Brain microvascular endothelial cell (primary cell): ENCODE measurements at regions not wholly inside any gene's neighbourhood (a gene's known extent, or its start where the extent isn't known, plus 50 kb on each side); places are given as distances from the start of the nearest gene placed in this dataset.
"Not testable (repeated sequence)": the region's sequence is repeated elsewhere in the genome, so short reads cannot be mapped to it uniquely, and the experiment has no call there.

Experiments
- DNase-seq: peaks from one replicate; pipeline ENCODE4 v3.0.0-alpha.2; 2020
- H3K27ac ChIP-seq: fragments of 250-450 bp; sonication (Bioruptor Pico); 2 replicates; pipeline ENCODE4 v1.5.1; 2020; ENCODE audit warnings: mild to moderate bottlenecking, moderate library complexity
- H3K27me3 ChIP-seq: fragments of 250-450 bp; sonication (Bioruptor Pico); replicated peaks from 2 replicates; pipeline ENCODE4 v1.5.1; 2020; ENCODE audit warnings: mild to moderate bottlenecking
- H3K36me3 ChIP-seq: fragments of 250-450 bp; sonication (Bioruptor Pico); replicated peaks from 2 replicates; pipeline ENCODE4 v1.5.1; 2020; ENCODE audit warnings: mild to moderate bottlenecking
- H3K4me3 ChIP-seq: 2 replicates; pipeline ENCODE4 v1.5.1; 2011; ENCODE audit warnings: low read depth, mild to moderate bottlenecking, control low read depth, low read length, moderate library complexity
- in situ Hi-C: cut with HindIII; loops from 2 replicates; pipeline ENCODE4 v1.10.0; 2017; ENCODE audit warnings: low sequenced_read_pairs, low pct_ligation_motif_present
- TF ChIP-seq, protein P1 (sequence below): IDR thresholded peaks from 2 replicates; pipeline ENCODE4 v1.5.1; 2011; ENCODE audit warnings: low read depth, mild to moderate bottlenecking, moderate library complexity, low read length, control low read depth, inconsistent platforms; ENCODE audit errors: missing control alignments

DNA sequence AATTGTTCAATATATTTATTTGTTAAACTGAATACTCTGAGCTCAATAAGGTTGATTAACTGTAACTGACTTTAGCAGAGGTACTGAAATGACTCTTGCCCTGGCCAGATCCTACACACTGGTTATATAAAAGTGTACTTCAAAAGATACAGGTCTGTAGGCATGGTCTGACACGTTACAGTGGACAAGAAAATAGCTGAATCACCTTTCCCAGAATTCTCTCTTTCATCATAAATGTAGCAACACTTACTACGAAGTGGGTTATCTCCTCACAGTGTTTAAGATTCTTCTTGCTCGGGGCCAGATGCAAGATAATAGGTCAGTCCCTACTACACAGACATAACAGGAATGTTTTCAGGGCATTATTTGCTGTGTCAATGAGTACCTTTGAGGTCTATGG lies 107.0 kb upstream of the ZC3H15 start:
- no peaks in the 10 kb centered on the region for H3K27me3 ChIP-seq

DNA sequence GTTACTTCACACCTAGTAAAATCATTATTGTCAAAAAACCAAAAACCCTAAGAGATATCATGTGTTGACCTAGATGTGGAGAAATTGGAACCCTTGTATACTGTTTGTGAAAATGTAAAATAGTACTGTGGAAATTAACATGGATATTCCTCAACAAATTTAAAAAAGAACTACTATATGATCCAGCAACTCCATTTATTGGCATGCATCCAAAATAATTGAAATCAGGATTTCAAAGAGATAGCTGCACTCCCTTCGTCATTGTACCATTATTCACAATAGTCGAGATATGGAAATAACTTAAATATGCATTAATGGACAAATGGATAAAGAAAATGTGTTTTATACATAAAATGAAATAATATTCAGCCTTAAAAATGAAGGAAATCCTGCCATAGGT lies 105.3 kb upstream of the ZC3H15 start:
- no peak overlapping the region for H3K27ac ChIP-seq
- no peak for DNase-seq
- no peaks in the 10 kb centered on the region for H3K36me3 ChIP-seq
- in situ Hi-C loops = no loop called here
- no peak overlapping the region for H3K4me3 ChIP-seq
- TF ChIP-seq, protein P1, sequence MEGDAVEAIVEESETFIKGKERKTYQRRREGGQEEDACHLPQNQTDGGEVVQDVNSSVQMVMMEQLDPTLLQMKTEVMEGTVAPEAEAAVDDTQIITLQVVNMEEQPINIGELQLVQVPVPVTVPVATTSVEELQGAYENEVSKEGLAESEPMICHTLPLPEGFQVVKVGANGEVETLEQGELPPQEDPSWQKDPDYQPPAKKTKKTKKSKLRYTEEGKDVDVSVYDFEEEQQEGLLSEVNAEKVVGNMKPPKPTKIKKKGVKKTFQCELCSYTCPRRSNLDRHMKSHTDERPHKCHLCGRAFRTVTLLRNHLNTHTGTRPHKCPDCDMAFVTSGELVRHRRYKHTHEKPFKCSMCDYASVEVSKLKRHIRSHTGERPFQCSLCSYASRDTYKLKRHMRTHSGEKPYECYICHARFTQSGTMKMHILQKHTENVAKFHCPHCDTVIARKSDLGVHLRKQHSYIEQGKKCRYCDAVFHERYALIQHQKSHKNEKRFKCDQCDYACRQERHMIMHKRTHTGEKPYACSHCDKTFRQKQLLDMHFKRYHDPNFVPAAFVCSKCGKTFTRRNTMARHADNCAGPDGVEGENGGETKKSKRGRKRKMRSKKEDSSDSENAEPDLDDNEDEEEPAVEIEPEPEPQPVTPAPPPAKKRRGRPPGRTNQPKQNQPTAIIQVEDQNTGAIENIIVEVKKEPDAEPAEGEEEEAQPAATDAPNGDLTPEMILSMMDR = no peak
- no peaks in the 10 kb centered on the region for H3K27me3 ChIP-seq

More for the DNA sequence above, 107.0 kb upstream of the ZC3H15 start:
- TF ChIP-seq, protein P1 = no peak
- Histone ChIP-seq H3K36me3 (no peaks in the 10 kb centered on the region), H3K4me3 (no peak overlapping the region), H3K27ac (no peak overlapping the region)
- in situ Hi-C loops = no loop called here
- DNase-seq = no peak

DNA sequence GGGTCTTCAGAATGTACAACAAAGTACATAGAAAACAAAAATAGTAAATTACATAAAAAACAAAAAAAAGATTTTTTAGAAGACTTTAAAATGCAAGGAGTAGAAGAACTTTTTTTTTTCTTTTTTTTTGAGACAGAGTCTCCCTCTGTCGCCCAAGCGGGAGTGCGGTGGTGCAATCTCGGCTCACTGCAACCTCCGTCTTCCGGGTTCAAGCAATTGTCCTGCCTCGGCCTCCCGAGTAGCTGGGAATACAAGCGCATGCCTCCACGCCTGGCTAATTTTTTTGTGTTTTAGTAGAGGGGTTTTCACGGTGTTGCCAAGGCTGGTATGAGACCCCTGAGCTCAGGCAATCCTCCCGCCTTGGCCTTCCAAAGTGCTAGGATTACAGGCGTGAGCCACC lies 104.5 kb upstream of the ZC3H15 start:
- DNase-seq = no peak
- TF ChIP-seq, protein P1 = no peak
- Histone ChIP-seq H3K27ac (no peak overlapping the region), H3K4me3 (no peak overlapping the region), H3K27me3 (no peaks in the 10 kb centered on the region), H3K36me3 (no peaks in the 10 kb centered on the region)
- in situ Hi-C loops = no loop called here

DNA sequence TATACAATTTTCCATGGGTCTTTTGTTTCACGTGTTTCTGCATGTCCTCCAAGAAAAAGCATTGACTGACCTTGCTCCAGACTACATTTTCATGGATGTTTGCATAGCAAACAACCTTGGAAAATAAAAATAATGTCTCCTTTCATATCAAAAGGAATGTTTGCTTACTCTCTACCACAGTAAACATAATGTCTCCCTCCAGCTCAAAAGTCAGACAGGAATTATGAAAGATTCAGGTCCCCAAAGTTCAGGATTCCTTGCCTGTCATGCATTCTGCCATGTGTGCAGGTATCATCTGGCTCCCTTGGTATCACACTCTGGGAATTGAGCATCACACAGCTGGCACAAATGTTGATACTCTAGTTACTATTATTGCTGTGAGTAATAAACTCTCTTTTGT lies 103.1 kb upstream of the ZC3H15 start:
- TF ChIP-seq, protein P1 = no peak
- in situ Hi-C loops = no loop called here
- no peak for DNase-seq
- no peaks in the 10 kb centered on the region for H3K27me3 ChIP-seq
- no peak overlapping the region for H3K27ac ChIP-seq
- H3K4me3 ChIP-seq = no peak overlapping the region
- H3K36me3 ChIP-seq = no peaks in the 10 kb centered on the region

DNA sequence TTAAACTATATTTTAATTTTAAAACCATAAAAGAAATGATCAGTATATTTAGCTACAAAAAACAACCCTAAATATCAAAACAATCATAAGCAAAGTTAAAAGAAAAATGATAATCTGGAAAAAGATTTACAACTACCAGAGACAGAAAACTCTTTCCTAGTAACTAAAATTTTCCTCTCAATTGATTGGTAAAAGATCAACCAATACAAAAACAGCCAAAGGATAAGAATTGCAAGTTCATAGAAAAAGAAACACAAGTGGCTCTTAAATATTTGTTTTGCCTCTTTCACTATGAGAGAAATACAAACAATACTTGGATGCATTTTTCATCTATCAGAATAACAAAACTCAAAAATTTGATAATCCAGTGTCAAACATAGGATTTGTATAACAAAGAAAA lies 101.8 kb upstream of the ZC3H15 start:
- TF ChIP-seq, protein P1 = no peak

DNA sequence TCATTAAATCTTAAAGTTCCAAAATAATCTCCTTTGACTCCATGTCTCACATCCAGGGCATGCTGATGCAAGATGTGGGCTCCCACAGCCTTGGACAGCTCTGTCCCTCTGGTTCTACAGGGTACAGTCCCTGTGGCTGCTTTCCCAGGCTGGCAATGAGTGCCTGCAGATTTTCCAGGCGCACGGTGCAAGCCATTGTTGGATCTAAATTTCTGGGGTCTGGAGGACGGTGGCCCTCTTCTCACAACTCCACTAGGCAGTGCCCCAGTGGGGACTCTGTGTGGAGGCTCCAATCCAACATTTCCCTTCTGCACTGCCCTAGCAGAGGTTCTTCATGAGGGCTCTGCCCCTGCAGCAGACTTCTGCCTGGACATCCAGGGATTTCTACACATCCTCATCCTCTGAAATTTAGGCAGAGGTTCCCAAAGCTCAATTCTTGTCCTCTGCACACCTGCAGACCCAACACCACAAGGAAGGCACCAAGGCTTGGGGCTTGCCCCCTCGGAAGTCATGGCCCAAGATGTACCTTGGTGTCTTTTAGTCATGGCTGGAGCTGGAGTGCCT lies 100.3 kb upstream of the ZC3H15 start:
- H3K4me3 ChIP-seq, DNase-seq, H3K27ac ChIP-seq, in situ Hi-C loops, H3K36me3 ChIP-seq, H3K27me3 ChIP-seq: not testable (repeated sequence)

More for the DNA sequence above, 101.8 kb upstream of the ZC3H15 start:
- no peak overlapping the region for H3K27ac ChIP-seq
- no peak overlapping the region for H3K4me3 ChIP-seq
- no peak for DNase-seq
- no peaks in the 10 kb centered on the region for H3K36me3 ChIP-seq
- no peaks in the 10 kb centered on the region for H3K27me3 ChIP-seq
- in situ Hi-C loops = no loop called here
